Stimulated activated CD8-positive, alpha-beta memory T cell treated with anti-CD3 and anti-CD28 coated beads, Interleukin-2, amount 100 ng/mL, for 48 hours (primary cell): ENCODE measurements at regions not wholly inside any gene's neighbourhood (a gene's known extent, or its start where the extent isn't known, plus 50 kb on each side); places are given as distances from the start of the nearest gene placed in this dataset.
"Not testable (repeated sequence)": the region's sequence is repeated elsewhere in the genome, so short reads cannot be mapped to it uniquely, and the experiment has no call there.

Experiments
- DNase-seq, 2 donors: peaks; one replicate each; pipeline ENCODE4 v3.0.0-alpha.2; 2020; ENCODE audit warnings: low read depth in 2 of 2

DNA sequence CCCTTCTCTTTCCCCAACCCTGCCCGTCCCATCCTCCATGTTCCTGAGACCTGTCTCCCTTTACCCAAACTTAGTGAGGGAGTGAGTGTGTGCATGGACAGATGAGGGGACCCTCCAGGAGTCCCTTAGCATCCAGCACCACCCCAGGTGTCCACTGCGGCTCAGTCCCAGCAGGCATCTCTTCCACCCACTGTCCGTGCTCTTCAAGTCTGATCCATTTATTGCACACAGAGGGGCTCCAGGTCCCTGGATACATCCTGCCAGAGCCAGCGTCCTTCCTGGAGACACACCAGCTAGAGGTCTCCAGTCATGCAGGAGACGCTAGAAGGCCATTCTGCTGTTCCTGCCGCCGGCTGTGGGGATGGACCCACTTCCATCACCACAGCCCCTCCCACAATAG is 239.2 kb downstream of the ADGRD1 start:
- DNase-seq: no peak

DNA sequence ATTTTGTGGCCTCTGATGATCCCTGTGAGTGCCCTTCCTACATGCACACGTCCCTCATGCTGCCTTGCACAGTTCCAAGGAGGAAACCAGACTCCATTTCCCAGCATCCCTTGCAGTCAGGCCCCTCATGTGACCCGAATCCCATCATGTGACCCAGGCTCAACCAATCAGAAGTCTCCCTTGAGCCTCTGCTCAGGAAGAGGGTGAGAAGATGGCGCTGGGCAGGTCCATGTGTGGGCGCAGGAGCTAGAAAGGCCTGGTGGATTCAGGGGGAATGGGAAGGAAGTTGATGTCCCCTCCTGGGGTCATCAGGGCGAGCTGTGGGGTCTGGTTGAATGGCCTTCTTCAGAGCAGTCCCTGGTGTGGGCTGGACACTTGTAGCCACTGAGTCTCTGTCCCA is 240.5 kb downstream of the ADGRD1 start:
- DNase-seq: no peak

DNA sequence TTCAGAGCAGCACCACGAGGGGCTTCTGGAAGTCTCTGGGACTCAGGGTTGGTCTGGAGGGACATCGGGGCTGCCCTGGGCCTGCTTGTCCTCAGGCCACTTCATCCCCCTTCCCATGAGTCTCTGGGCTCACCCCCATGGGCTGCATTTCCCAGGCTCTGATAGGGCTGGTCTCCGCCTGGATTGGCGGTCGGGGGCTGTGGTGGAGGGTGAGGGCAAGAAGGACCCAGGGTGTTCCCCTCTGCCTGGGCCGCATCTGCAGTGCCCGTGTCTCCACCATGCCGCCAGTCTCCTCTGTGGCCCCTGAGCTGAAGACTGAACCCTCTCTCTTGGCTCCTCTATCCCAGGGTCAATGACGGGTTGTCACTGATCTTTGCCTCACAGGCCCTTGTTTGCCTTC is 242.1 kb downstream of the ADGRD1 start:
- DNase-seq: no peak

DNA sequence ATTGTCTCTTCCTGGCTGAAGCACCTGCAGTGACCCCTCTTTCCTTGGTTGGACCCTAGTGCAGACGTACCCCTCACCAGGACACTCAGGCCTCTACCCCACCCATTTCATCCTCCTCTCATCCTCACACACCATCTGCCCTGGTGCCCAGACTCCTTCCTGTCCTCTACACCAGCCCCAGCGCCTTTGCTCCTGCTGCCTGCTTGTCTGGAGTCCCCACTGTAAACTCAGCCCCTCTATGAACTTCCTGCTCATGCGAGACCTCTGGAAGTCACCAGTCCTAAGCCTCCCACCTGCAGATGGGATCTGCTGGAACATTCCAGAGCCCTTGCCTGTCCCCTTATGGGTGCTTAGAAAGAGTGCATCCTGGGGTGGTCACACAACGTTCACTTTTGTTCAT is 242.5 kb downstream of the ADGRD1 start:
- DNase-seq: no peak

DNA sequence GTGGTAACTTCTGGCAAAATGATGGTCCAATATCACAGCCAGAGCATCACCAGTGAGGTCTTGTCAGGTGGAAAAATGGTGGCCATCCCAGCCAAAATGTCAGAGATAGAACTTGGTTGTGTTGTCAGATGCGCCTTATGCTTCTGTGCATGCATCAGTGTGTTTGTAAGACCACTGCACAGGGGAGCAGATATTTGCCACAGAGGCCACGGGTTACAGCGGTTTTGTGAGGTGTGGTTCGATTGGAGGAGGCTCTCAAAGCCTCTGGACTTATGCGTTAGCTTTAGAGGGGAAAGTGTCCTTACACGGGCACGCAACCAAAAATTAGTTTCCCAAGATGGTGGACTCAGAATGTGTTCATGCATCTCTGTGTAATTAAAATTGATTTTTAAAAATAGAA is 243.8 kb downstream of the ADGRD1 start:
- DNase-seq: no peak

DNA sequence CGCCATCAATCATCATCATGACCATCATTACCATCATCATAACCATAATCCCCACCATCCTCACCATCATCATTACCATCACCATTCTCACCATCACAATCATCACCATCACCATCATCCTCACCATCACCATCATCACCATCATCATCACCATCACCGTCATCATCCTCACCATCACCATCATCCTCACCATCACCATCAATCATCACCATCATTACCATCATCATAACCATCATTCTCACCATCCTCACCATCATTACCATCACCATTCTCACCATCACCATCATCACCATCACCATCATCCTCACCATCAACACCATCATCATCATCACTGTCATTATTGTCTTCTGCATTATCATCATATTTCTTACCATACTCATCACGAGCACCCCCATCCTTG is 245.5 kb downstream of the ADGRD1 start:
- DNase-seq: no peak

DNA sequence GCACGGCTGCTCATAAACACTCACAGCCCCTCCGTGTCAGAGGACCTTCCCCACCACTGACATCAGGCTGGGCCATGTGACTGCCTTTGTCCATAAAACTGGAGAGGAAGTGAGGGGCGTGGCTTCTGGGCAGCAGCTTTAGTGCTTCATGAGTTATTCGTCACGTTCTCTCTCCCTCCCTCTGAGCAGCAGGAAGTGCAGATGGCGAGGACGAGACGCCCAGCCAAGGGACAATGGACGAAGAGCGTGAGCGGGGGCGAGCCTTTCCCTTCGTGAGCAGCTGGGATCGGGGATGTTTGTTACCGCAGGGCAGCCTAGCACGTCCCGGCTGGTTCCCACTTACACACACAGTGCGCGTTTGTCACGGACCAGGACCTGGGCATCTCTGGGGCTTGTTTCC is 248.2 kb downstream of the ADGRD1 start:
- not testable (repeated sequence) for DNase-seq

DNA sequence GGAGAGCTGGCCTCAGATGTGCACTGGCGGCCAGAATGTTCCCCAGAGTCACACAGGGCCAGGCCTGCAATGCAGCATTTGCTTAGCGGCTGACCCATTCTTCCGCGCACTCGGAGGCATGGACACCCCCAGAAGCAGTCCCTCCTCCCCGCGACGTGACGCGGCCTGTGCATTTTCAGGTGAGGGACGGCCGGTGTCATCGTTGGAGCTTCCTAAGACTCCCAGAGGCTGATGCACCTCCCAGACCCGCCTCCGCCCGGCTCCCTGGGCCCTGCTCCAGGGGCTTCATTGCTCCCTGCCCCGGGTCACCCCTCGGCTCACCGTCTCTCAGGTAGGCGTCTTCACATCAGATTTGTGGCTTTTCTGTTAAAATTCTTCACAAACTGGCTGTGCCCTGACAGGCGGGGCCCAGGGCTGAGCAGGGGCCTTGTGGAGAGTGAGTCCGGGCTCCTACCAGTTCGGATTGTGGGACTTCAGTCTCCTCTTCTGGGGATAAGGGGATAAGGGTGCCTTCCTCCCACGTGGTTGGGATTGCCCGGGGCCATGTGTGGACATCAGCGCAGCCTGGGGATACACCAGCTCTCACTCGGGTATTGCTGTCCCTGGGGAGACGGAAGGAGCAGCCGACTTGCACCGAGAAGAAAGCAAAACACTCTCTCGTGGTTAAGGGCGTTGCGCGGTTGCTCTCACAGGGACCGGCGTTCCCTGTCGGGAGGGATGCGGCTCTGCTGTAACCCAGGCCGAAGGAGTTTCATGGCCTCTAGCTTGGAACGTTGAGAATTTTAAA is 249.1 kb downstream of the ADGRD1 start:
- no peak for DNase-seq

DNA sequence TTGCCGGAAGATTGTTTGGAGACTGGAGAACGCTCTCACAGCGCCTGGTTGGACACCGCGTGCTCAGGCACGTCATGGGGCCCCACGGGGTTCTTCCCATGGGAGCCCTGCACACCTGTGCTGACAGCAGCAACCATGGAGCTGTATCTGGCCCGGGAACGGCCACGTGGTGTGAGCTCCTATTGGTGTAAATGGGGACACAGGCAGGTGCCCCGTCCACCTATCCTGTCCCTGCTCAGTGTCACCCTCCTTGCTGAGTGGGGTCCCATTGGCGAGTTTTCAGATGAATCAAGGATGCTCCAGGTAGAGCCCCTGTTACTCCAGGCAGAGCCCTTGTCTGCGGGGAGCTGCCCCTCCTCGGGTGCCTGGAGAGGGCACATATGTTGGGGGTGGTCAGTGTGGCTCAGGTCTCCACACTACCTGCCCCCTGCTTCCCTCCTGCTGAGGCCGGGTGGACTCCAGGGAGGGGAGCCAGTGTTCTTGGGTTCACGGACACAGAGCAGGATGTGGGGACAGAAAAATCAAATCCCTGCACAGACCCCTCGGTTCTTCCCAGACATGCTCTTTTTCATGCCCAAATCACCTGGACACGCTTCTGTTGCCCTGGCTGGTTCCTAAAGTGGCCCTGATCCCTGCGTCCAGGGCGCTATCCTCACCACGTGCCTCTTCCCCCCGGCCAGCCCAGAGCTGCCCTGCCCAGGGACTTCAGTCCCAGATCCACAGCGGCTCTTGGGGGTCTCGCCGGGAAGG is 250.1 kb downstream of the ADGRD1 start:
- no peak for DNase-seq

DNA sequence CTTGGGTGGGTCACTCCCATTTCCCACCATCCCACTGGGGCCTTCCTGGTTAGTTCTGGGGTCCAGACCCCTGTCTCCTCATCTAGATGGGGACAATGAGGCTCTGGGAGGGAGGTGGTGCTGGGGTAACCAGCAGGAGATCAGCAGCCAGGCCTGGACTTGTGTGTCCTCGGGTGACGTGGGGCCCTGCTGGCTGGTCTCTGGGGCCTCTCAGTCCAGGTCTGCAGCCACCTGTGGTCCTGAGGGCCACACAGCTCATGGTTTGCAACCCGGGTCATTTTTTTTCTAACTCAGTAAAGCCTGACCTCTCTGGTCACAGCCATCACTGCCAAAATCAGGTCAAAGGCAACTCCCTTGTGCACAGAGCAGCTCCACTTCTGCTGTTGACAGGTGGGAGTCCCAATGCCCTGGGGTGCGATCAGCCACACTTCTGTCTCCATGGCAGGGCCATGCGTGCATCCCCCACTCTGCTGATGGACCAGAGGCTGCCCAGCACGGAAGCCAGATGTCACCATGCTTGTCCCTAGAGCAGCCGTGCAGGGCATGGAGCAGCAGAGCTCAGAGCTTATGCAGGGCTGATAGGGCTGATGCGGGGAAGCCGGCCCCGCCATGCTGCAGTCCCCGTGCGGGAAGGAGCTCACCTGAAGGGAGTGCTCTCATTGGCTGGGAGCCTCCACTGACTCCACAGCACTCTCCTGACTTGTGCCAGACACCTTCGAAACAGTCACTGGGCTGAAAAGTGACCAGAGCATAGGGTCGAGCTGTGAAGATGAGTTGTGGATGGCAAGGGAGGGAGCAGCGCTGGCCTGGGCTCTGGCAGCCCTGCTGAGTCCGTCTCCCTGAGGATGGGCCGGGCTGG is 250.9 kb downstream of the ADGRD1 start:
- DNase-seq: no peak

DNA sequence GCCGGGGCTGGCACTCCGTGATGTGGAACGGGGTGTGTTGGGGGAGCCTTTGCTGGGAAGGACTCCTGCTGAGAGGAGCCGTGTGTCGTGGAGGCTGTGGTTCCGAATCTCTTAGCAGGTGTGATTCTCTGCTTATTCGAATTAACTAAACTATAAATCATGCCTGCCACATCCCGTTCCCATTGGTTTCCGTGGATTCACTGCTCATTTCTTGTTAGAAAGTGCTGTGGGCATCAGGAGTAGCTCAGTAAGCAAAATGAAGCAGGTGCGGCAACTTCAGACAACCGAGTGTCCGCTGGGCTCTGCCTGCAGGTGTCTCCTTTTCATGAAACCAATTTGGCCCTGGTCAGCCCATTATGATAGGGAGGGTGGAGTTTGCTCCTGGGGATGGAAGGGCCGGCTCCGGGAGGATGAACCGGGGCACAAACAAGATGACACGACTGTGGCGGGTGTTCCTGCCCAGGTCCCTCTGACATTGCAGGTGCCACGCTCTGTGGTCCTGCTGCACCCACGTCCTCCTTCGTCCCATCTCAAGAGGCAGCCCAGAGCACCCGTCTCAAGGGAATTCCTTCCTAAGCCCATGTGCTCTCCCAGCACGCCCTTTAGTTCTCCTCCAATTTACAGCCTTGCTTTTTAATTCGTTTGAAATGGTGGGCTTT is 251.7 kb downstream of the ADGRD1 start:
- not testable (repeated sequence) for DNase-seq

DNA sequence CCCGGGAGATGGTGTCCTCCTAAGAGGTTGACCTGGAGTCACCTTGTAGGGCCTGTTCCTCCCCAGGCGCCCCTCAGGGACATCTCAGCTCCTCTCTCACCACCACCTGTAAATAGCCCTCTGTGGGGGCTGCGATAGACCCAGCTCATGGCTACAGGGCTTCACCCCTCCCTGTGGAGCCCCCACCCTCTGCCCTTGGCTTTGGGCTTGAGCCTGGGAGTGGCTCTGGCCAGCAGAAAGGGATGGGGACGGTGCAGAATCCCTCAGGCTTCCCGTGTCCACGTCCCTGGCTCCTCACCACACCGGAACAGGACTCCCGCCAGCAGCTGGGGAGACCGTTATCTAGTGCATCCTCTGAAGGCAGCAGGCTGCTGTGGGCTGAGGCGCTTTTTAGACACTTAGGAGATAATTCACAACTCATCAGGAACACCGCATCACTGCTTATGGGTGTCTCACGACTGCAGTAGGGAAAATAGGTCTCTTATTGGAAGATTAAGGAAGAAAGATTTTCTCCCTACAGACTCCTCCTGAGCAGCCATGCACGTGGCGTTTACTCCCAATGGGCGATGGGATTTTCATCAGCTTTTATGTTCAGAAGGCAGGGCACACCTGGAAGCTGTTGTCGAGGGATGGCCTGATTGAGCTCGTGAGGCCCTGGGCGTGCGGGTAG is 253.1 kb downstream of the ADGRD1 start:
- DNase-seq: not testable (repeated sequence)

DNA sequence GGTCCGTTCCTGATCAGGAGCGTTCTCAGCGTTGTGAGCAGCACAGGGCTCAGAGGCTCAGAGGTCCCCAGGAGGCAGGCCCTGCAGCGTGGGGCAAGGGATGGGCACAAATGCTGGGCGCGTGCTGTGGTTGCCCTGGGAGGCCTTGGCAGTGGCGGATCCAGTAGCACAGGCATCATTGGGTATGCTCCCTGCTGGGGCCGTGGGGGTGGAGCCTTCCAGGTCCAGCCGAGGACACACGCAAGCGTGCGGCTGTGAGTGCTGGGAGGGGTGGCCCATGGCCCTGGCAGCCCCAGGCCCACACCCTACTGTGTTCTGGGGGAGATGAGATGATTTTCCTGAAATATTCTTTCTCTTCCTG is 253.6 kb downstream of the ADGRD1 start:
- not testable (repeated sequence) for DNase-seq

DNA sequence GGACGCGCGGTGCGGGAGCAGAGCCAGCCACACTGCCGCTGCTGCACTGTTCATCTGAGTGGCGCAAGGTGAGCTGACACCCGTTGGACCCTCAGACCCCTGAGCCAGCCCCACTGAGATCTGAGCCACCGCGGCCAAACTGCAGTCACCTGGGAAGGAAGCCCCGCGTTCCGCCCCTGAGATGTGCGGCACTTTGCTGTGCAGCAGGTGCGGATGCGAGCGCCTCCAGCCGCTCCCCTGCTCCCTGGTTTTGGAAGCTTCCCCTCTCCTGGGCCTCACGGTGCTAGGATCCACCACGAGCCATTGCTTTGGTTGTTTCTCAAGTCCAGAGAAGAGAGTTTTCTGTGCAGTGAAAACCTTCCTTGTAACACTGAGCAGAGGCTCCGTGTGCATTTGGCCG is 254.1 kb downstream of the ADGRD1 start:
- not testable (repeated sequence) for DNase-seq

DNA sequence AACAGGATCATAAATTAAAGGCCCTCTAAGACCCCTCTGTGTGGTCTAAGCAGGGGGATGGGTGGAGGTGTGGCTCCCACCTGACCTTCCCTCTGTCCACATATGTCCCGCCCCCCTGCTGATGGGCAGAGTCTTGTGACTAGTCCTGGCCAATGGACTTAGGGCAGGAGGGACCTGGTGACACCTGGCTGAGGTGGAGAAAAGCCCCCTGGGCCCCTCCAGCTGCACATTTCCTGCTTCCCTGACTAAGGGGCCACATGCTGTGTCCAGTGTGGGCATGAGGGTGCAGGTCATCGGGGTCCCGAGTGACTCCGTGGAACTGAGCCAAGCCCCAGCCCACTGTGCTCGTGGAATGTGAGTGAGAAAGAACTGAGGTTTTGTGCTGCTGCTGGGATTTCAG is 254.7 kb downstream of the ADGRD1 start:
- DNase-seq: no peak

DNA sequence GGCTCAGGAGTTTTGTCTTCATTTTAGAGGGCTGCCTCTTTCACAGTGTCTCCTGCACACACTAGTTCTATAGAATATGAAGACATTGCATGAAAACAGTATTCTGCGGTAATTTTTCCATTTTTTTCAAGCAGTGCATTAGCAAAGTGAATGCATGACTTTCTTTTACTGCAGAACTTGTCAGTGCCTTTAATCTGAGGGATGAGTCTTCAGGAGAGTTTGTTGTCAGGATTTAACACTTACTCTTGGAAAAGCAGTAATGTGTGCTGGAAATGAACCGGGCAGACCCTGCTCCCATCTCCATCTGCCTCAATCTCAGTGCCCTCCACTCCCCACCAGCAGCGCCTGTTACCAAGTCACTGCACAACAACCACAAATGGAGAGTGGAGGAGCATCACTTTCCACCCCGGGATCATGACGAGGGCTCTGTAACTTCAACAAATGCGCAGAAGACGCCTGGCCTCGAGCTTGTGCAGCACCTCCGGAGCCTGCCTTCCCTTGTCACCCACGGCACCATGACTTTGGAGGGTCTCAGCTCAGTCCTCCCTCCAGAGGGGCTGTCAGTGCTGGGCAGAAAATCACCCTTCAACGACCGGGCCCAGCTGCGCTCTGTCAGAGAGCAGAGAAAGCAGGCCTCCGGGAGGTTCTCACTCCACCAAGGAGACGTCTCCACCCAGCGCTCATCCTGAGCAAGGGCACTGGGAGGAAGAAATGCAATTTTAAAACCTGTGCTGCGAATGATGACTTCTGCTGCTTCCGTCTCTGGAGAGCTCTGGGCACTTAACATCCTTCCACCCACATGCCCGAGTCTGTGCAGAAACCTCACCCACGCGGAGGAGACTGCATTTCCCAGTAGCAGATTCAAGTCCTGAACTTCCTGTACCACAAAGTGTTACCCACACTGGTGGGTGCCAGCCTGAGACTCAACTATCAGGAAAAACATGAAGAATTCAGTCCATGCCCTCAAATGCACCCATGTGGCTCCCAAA is 255.7 kb downstream of the ADGRD1 start:
- DNase-seq: no peak

DNA sequence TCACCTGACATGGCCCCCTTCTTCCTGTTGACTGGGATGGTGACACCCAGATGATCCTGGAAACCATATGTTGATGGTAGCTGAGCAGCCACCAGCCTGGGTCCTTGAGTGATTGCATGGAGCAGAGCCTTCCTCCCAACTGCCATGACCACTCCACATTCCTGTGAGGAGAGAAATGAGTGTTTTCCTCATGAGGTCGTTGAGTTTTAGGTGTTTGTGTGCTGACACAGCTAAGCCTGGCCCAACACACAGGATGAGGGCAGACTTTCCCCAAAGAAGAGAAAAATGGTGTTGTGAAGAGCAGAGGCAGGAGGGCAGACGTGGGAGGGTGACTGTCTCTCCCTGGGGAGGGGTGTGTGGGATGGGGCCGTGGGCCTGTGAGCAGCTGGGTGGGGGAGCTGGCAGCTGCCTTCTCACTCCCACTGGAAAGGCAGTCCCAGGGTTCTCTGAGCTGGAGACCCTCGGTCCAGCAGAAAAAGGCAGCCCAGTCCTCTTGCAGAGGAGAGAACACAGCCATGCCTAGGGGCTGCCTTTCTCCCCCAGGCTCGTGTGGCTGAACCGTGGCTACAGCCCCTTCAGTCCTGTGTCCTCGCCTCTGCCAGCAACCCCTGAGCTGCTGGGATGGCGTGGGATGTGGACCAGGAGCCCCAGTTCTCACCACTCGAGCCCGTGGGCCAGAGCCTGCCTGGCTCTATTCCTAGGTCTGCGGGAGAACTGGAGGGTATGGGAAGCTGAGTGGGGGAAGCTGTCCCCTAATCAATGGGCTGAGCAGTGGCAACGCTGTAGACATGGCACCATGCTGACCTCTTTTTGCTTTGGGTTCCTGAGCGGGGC is 257.0 kb downstream of the ADGRD1 start:
- DNase-seq: no peak

DNA sequence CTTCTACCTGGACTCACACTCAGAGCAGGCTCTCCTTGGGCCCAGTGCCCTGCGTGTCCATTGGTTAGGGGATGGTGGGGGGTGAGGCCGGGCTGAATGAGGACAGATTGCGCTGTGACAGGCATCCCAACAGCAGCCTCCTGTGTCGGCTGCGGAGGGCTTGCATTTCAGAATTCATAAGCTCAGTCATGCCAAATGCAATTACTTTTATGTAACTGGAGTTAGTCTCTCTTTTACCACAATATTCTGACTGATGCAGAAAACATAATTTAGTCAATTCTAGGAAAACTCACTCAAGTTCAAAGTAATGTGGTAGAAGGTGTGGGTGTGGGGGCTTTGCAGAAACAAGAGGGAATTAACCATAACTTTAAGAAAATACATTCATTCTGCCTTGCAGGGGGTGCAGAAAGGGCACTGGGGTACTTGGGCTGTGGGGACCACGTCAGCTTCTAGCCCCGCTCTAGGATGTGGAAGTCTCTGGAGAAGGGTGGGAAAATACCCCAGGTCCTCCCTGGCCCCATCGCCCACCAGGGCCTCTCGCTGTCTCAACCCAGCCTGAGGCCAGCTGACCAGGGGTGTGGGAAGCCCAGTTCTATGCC is 257.7 kb downstream of the ADGRD1 start:
- no peak for DNase-seq
